ENCODE measurements at regions not wholly inside any gene's neighbourhood (a gene's known extent, or its start where the extent isn't known, plus 50 kb on each side); places are given as distances from the start of the nearest gene placed in this dataset.
A peak's percentile ranks its signal among the peaks of the same experiment; 100 is the strongest.

DNA sequence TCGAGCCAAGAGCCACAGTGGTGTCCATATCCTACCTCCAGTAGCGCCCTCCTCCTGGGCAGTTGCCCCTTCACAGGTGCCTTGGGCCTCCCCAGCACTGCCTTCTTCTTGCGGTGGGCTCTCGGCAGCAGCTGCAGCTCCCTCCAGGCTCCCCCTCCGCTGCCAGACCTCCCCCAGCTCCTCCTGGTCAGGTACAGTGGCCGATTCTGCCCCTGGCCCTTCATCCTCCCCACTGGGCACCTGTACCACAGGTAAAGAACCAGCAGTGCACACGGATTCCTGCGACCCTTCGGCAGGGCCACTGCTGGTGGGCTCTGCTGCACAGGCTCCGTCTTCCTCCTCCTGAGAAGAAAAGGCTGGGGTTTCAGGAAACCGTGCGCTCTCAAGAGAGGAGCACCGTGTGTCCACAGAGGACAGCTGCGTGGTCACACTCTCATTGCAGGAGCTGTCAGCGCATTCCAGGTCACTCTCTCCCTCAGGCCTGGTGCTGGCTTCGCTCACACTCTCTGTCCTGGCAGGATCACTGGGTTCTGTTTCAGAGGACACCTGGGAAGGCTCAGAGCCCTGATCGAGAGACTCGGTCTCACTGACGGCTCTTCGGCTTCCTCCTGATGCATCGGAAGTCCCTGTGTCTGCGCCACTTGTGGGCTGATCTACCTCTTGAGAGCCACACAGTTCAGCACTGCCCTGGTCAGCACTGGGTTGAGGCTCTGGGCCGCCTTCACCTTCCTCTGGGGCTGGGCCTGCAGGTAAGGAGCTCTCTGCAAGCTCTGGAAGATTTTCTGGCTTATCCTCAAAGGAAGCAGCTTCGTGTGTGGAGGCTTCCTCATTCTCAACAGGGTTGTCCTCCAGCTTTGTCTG lies 147.4 kb upstream of the STK17B start:
- no peak for DNase-seq

DNA sequence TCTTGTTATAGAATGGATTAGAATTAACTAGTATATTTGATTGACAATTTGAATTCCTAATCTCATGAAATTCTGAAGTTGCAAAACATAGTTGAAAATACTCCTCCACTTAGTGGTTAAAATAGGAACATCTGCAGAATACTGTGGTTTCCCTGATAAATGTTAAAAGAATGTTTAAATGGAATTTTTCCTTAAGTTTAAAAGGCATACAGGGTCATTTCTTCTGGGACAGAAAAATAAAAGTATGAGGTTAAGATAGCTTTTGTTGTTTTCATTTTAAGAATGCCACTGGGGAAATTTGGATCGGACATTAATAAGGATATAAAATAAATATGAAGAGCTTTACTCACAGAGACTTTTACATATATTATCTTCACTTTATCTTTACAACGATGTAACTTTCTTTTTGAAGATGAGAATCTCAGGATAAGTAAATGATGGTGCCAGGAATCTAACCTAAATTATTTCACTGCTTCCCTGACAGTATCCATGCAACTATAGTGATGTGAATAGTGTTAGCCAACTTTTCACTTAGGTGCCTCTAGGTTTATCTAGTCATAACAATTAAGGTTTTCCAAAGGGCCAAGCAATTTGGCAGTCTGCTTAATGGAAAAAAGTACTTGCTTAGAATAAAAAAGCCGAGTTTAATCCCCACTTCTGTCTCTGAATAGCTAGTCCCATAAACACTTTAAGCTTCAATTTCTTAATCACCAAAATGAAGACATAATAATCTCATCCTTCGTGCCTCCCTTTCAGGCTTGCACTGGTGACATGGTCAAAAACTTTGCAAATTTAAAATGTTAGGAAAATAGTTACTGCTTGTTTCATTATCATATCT lies 151.8 kb upstream of the STK17B start:
- no peak for DNase-seq

DNA sequence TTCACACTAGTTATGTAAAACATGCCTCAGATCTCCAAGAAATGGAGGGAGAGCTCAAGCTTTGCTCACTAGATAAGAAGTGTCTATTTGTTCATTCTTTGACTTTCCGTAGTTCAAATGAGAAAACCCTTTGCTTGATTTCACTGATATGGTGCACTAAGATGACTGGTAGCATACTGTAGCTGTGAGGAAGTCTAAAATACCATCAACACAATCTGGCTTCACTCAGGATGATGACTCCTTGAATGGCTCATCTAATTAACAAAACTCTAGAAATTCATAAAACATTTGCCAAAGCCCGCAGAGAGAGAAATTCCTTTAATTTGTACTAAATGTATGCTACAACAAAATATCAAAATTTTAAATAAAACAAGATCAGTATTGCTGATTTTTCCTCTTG lies 152.8 kb upstream of the STK17B start:
- no peak for DNase-seq

DNA sequence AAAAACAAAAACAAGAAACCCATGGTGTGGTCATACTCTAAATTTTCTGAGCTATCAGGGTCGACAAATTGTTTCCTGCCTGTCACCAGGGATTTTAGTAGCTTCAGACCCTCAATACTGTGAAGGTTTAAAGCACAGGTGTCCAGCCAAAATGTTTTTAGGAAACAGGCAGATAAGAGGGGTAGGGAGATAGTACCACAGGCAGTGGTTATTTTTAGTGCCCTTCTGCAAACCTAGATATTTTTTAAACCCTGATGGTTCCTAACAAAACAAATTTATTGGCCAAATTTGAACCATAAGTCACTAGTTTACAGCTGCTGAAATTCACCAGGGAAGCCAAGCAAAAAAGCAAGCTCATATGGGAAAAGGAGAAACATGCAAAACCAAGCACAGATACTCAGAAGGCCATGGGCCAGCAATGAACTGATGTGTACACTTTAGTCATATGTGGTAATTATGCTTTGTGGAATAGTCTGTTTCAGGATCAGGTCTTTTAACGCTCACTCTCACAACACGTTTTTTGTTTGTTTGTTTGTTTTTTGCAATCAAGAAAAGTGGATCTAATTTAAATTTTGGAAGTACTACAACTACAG lies 156.8 kb upstream of the STK17B start:
- no peak for DNase-seq

DNA sequence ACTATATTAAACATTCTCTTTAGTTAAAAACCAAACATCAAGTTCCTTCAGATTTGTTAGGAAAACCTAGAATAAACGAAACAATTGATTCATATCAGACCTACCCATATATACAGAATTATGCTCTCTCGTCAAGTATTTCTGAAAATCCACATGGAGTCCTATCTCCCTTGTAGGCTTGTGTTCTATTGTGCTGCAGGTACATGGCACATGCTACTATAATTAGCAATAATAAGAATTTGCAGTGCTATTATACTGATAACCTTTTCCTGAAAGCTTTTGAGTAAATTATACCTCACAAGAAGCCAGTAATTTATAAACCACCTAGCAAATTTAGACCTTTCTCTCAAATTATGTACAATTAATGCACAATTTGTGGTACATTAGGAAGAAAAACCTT lies 158.6 kb upstream of the STK17B start:
- DNase-seq = no peak

DNA sequence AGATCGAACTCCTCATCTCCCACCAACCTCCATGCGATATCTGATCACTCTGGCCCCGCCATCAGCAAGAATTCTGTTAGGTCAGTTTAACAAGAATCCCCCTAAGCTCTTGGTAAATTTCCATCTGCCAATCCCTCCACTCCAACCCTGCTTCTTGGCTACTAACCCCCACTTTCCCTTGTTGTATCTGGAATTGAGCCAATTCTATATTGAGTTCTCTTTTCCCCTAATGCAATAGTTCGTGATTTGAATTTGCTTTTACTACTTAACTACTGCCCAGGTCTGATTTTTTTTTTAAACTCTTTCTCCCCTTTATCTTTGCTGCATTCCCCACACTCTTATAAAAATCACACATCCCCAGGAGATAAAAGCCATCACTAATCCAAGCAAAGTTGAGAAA lies 159.3 kb upstream of the STK17B start:
- DNase-seq = no peak

DNA sequence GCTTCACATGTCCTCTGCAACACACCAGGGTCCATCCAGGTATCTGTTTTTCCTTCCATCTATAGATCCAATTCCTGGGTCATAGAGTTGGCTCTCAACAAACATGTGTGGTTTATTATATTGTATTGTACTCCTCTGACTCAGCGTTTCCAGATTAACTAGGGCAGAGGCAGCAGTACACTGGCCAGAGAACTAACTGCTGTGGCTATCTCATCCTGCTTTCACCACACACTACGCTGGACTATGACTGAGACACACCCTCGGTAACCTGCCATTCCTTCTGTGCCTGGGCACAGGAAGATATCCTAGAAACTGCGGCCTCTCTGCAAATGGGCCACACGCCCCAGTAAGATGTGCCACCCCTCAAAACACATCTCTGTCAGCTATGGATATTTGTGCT lies 159.8 kb upstream of the STK17B start:
- DNase-seq = peak; percentile 50

DNA sequence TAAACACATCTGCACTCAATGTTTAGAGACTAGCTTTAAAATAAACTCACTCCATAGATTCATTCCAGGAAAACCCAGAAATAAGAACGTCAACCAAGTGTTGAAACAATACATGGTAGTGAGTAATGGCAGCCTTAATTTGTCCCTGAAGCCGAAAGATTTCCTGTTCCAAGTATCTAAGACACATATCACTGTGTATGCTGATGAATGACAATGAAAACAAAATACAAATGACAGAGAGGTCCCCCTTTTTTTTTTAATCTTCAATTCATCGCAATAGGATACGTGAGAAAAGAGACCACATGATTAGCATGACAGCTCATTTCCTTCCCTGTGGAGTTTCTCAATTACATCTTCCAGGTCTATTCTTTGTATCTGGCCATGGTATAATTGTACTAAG lies 160.5 kb upstream of the STK17B start:
- DNase-seq = no peak

DNA sequence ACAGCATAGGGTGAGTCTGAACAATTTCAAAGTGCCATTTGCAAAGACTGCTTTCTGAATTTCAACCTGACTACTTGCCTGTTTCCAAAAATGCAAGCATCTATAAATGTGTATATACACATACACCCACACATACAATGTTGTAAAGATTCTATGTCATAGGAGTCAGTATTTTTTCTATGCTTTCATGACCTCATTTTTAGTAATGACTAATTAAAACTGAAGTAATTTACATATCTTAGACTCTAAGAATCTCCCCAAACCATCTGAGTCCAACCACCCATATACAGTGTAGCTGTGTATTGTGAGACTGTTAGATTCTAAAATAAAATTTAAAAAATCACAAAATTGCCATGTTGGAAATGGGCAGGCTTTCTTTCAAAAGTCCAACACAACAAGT lies 162.0 kb upstream of the STK17B start:
- DNase-seq = no peak

DNA sequence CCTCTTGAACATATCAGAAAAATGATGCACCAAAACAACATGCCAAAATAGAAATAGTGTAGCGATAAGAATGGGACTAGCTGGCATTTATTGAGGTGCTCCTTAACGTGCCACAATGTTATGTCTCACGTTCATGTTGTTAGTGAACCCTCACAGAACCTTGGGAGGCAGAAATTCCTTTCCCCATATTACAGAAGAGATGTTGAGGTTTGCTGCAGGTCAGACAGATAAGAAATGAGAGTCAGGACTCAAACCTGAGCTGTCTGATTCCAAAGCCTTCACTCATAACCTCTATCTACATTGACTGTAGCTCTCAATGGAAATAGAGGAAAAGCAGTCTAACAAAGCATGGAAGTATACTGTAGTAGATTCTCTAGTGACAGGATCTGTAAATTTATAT lies 163.3 kb upstream of the STK17B start:
- DNase-seq = no peak

DNA sequence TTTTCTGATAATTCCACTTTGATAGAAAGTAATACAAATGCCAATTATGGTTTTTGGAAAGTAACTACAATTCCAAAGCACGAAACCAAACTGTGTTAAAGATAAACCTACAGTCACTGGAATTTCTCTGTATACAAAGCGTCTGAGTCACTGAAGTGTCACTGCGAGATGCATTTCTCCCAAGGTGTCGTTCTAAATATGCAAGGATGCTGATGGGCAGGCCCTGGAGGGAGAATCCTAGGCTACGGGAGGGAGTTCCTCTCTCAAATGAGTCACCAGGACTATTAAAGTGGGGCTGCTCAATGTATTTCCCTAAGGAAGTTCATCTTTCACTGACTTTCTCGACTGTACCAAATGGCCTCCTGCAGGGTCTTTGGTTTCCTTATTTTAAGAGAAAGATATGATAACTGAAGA lies 163.8 kb upstream of the STK17B start:
- DNase-seq = peak; percentile 50

DNA sequence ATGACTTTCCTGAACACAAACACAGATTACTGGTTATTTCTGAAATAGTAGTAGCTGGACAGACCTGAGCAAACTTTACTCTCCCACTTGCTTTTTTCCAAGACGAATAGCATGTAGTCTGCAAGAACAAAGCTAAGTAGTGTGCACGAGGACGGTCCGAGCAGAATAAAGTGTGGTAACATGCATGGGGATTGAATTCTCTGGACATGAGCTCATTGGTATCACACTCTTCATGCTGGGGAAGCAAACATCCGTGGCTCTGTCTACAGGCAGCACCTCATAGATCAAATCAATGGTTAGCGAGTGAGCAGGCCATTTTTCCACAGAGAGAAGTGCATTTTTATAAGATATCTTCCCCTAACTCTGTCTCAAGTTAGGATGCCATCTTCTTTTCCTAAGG lies 164.8 kb upstream of the STK17B start:
- no peak for DNase-seq

DNA sequence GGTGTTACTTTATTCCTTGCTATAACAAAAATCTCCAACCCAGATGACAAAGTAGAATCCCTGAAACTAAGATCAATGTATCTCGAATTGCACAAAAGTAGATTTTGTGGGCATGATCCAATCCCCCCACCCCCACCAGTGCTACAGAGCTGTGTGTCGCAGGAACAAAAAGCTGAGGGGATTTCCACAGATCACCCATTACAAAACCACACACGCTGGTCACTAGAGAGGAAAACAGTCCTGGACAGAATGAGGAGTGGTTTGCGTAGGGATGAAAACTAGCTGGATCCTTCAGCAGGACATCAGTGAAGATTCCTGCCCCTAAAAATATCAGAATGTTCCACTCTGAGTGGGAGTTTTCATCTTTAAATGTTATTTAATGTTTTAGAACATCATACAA lies 165.3 kb upstream of the STK17B start:
- no peak for DNase-seq

DNA sequence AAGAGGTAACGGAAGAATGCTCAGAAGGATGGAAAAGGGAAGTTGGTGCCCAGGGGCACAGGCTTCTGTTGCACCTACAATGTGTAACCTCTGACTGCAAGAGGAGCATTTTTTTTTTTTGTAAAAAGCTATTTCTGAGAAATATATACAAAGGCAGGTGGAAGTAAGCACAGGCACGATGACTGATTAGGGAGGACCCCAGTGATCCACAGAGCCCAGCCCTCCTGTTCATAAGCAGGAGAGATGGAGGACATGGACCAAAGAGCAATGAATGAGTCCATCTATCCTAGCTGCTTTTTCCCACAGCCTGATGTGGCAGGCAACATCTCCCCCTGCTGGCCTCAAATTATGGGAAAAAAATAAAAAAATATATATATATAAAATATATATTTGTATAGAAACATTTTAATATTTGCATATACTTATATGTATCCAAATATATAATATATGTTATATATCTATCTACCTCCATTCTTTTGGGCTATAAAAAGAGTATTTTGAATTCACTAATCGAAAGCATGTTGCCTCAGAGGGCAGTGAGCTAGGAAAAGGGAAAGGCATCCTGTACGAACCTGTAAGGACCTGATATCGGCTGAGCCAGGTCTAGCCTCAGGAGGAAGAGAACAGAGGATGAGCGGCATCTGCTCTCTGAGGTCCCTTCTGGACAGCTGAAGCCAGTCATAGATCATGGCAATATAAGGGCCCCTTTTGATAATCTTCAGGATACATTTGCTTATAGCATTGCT lies 166.0 kb upstream of the STK17B start:
- peak; percentile 42 for DNase-seq

DNA sequence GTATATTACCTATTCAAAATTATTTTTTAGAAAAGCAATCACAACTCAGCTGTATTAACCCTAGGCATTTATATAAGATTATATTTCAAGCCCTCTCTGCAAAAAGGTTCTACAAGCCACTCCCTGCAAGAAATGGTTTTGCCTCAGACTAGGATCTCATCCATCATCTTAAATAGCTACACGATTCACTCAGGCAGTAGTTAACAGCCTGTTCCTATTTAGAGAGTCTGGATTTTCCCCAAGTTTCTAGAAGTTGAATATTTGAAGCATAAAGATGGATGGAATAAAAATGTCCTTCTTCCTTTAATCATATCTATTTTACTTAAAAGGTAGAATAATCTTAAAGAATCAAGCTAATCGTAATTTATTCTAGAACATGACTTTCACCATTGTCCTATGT lies 167.1 kb upstream of the STK17B start:
- no peak for DNase-seq

DNA sequence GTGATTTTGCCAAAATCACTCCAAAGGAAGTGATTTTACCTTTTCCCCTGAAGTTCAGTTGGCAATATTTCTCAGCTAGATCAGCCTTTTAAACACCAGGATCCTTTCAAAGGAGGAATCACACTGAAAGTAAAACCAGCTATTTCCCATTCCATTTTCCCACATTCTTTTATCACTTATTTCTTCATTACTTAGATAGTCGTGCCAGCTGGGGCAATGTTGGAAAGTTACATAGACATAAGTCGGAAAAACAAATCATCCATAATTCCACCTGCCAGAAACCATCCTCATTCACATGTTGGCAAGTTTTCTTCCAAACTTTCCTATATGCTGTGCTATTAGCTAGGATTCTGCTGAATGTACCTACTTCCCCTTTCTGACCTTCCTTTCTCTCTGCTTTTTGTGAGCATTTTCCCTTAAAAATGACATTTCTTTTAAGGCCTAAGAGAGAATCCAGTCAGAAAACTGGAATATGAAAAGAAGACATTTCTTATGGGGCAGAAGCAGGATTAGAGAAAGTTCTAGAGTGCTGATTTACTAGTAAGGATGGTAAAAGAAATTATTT lies 170.0 kb upstream of the STK17B start:
- DNase-seq = no peak

DNA sequence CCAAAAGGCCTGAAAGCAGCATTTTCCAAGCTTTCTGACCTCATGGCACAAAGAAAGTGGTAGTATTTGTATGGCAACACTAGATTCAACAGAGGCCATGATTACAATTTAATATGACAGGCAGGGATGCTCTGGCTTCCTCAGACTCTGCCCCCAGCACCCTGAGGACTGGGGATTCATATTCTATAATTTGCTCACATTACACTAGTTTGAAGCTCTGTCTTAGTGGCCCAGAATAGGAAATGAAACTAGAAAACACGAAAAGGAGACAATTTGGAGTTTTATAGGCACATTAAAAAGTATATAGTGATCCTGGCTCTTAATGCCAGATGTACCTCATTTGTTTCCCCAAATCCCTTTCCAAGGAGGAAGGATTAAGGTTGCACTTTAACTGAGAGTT lies 173.0 kb upstream of the STK17B start:
- DNase-seq = no peak

DNA sequence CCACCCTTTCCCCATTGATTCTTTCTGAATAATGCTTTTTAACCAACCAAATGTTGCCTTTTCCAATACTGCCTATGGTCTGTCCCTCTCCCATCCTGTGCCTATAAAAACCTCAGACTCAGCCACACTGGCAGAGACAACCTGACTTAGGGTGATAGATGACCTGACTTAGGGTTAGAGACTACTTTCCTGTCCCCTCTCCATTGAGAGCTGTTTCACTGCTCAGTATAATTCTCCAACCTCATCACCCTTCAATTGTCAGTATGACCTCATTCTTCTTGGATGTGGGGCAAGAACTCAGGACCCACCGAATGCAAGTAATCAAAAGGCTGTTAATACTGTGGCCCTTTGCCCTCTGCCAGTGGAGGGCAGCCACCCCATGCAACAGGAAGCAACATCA lies 182.3 kb upstream of the STK17B start:
- no peak for DNase-seq

DNA sequence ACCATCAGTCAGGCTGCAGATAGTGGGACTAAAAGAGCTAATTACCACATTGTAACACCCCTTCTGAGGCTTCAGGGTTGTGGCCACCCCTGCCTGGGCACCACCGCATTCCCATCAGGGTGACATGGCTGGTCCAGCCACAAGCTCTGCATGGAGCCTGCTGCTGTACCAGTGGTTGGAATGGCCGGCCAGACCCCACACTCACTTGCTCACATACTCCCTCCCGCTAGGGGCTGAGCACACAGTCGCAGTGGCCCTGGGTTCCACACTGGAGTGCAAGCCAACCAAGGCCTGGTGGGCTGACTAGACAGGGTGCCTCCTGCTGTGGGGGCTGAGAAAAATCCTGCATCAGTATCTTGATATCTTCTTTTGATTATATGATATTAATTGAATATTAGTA lies 182.8 kb upstream of the STK17B start:
- DNase-seq = no peak

DNA sequence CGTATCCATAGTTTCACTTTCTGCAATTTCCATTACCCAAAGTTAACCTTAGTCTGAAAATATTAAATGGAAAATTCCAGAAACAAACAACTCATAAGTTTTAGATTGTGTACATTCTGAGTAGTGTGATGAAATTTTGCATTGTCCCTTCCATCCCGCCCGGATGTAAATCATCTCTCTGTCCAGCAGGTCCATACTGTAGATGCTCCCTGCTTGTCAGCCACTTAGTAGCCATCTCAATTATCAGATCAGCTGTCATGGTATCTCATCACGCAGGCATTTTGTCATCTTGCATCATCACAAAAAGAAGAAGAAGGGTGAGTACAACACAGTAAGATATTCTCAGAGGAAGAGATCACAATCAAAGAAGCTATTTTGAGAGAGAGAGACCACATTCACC lies 185.0 kb upstream of the STK17B start:
- DNase-seq = no peak

DNA sequence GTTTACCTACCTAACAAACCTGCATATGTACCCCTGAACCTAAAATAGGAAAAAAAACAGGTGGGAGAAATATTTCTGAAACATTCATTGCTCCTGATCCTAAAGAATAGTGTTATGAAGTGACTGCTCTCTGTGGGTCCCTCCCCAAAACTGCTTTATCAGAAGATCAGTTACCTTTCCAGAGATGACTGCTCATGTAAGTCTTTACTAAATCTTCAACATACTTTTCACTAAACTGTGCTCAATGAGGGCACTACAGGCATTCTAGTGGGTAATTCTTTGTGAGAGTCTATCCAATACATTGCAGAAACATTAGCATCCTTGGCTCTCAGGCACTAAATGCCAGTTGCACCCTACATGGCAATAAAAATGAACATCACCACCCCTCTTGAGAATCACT lies 189.3 kb upstream of the STK17B start:
- DNase-seq = no peak

DNA sequence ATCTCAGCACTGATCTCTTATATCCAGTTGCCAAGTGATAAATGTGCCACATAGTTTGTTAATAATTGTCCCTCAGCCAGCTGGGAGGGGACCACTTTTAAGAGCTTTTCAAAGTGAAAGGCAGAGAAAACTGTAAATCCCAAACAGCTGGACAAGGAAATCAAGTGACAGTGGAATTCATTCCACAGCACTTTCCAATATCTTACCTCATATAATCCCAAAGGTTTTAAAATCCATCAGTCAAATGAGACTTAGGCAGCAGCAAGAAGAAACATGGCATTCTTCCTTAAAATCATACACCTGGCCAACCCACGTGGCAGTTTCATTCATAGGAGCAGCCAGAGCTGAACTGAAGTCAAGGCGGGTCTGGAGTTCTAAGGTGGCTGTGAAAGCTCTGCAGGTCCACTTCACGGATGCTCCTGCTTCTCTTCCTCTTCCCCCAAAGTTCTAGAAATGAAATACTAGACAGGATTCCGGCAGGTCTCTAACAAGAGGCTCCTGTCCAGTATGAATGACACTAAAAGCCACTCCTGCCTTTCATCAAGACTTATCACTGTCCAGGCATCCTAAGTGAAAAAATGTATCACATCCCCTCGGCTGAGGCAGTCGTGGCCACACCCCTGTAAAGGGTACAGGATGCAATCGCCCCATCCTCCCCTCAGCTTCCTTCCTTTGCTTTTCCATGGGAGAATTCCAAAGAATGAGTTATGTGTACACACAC lies 190.4 kb upstream of the STK17B start:
- DNase-seq = no peak

Measured in amniotic stem cell (primary cell).